Type B pancreatic cell (in vitro differentiated cells): ENCODE measurements at regions not wholly inside any gene's neighbourhood (a gene's known extent, or its start where the extent isn't known, plus 50 kb on each side); places are given as distances from the start of the nearest gene placed in this dataset.

Source experiments
- DNase-seq: peaks from one replicate; pipeline ENCODE4 v3.0.0; 2021; ENCODE audit warnings: mixed read lengths; ENCODE audit not compliant: unreplicated experiment; ENCODE audit errors: extremely low spot score
- H3K27ac Mint-ChIP-seq: 2 replicates; pipeline ENCODE4 v1.8.0; 2021; ENCODE audit warnings: mild to moderate bottlenecking, mixed read lengths
- H3K27me3 Mint-ChIP-seq: 2 replicates; pipeline ENCODE4 v1.8.0; 2021; ENCODE audit warnings: mixed read lengths
- H3K36me3 Mint-ChIP-seq: 2 replicates; pipeline ENCODE4 v1.8.0; 2021; ENCODE audit warnings: mixed read lengths
- H3K4me1 Mint-ChIP-seq: one replicate; pipeline ENCODE4 v1.8.0; 2021; ENCODE audit warnings: mixed read lengths; ENCODE audit not compliant: unreplicated experiment
- H3K4me3 Mint-ChIP-seq: 2 replicates; pipeline ENCODE4 v1.8.0; 2021; ENCODE audit warnings: mild to moderate bottlenecking, mixed read lengths
- H3K9me3 Mint-ChIP-seq: 2 replicates; pipeline ENCODE4 v1.8.0; 2021; ENCODE audit warnings: mixed read lengths
- TF ChIP-seq, protein P1 (sequence below): fragments of 200-600 bp; sonication (generic); conservative IDR thresholded peaks from 2 replicates; pipeline ENCODE4 v1.5.0; 2021; ENCODE audit warnings: antibody characterized with exemption, mild to moderate bottlenecking

DNA sequence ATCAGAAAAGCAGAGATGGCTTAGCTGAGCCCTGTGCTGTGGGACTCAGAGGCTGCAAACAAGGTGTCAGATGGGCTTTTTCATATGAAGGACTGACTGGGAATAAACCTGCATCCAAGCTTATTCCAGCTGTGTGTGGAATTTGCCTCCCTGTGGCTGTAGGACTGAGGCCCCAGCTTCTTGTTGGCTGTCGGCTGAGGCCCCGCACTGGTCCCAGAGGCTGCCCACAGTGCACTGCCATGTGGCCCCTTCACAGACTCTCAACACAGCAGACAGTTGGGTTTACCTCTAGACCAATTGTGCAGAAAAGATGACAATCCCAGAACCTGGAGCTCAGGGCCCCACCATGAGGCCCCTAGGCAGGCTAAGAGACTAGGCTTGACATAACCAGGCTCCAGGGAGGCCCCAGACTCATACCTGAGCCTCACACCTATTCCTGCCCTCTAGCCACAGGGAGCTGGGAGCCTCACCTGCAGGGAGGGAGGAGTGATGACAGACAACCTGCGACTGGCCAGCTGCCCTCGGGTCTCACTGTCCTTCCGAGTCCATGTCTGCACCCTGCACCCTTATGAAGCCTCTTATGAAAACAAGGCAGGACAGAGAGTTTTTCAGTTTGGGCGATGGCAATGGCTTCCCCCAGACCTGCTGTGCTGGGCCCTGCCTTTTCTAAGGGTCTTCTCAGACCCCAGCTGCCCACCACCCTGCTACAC is 615.5 kb downstream of the NPHP4 start:
- TF ChIP-seq, protein P1, sequence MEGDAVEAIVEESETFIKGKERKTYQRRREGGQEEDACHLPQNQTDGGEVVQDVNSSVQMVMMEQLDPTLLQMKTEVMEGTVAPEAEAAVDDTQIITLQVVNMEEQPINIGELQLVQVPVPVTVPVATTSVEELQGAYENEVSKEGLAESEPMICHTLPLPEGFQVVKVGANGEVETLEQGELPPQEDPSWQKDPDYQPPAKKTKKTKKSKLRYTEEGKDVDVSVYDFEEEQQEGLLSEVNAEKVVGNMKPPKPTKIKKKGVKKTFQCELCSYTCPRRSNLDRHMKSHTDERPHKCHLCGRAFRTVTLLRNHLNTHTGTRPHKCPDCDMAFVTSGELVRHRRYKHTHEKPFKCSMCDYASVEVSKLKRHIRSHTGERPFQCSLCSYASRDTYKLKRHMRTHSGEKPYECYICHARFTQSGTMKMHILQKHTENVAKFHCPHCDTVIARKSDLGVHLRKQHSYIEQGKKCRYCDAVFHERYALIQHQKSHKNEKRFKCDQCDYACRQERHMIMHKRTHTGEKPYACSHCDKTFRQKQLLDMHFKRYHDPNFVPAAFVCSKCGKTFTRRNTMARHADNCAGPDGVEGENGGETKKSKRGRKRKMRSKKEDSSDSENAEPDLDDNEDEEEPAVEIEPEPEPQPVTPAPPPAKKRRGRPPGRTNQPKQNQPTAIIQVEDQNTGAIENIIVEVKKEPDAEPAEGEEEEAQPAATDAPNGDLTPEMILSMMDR = no peak
- no peak for DNase-seq
- H3K4me3 Mint-ChIP-seq = no peak overlapping the region
- H3K27ac Mint-ChIP-seq = no peak overlapping the region
- no peaks in the 10 kb centered on the region for H3K27me3 Mint-ChIP-seq
- H3K4me1 Mint-ChIP-seq = peaks cover 4% of the 10 kb centered on the region
- H3K9me3 Mint-ChIP-seq = peaks cover 4% of the 10 kb centered on the region
- no peaks in the 10 kb centered on the region for H3K36me3 Mint-ChIP-seq

DNA sequence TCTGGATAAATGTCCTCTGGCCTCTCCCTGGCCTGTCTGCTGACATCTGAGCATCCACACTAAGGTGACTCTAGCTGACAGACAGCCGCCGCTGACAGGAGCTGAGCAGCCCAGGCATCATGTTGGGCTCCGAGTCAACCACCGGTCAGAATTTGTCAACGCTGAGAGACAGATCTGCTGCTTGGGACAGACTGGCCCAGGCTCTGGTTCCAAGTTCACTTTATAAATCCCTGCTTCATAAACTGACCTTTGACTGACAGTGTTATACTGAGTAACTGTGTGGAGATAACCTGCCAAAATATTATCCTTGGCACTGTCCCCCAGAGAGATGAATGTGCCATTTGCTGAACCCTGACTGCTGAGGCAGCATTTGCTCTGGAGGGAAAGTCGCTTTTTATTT is 616.7 kb downstream of the NPHP4 start:
- TF ChIP-seq, protein P1 = no peak
- DNase-seq = no peak
- Mint-ChIP-seq H3K27me3 (no peaks in the 10 kb centered on the region), H3K36me3 (no peaks in the 10 kb centered on the region), H3K9me3 (peaks cover 4% of the 10 kb centered on the region), H3K27ac (no peak overlapping the region), H3K4me3 (no peak overlapping the region), H3K4me1 (peaks cover 9% of the 10 kb centered on the region)

DNA sequence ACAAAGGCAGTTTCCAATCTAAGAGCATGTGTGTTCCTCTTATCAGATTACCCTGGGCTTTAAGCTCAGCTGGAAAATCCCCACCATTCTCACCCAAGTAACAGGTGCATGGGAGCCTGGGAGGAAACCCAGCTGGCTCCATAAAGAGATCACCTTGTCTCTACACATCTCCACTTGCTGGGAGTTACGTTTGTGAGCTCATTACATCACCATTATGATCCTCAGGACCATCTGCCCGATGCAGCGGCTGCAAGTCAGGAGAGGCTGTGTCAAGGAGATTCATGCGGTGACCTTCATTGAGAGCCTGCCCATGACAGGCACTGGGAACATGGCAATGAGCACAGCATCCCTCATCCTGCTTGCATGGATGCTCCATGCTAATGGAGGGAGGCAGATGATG is 618.0 kb downstream of the NPHP4 start:
- Mint-ChIP-seq H3K4me3 (no peak overlapping the region), H3K27me3 (no peaks in the 10 kb centered on the region), H3K4me1 (peaks cover 9% of the 10 kb centered on the region), H3K9me3 (peaks cover 4% of the 10 kb centered on the region), H3K36me3 (no peaks in the 10 kb centered on the region), H3K27ac (no peak overlapping the region)
- TF ChIP-seq, protein P1 = no peak
- no peak for DNase-seq

DNA sequence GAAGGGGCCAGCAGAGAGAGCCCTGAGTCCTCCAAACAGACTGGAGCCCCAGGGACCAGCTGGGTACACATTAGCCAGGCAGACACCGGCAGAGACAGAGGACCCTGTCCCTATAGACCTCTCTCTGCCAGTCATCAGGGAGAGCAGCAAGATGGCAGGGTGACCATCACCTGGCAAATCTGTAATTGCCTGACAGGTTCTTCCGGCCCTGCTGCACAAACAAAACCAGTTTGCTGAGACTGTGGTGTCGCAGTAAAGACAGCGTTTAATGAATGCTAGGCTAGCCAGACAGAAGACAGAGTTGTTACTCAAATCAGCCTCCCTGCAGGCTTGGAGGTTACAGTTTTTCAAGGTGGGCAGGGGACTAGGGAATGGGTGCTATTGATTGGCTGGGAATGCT is 618.9 kb downstream of the NPHP4 start:
- Mint-ChIP-seq H3K9me3 (peaks cover 4% of the 10 kb centered on the region), H3K27me3 (no peaks in the 10 kb centered on the region), H3K36me3 (no peaks in the 10 kb centered on the region), H3K4me3 (no peak overlapping the region), H3K4me1 (peaks cover 9% of the 10 kb centered on the region), H3K27ac (no peak overlapping the region)
- no peak for DNase-seq
- TF ChIP-seq, protein P1 = no peak

DNA sequence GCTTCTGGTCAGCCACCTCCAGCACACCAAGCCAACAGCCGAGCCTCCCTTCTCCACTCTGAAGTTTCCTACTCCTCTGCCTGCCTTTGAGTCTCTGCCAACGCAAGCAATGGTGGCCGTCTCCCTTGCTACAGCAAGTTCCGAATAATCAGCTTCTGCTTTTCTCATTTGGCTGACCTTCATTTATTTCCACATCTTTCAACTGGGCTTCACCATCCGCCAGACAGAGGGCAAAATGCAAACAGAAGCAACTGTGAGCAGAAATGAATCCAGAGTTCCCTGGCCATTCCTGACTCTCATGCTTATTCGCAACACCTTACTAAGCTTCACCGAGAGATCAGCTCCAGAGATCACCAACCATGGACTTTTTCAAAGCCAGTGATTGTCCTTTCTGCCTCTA is 621.0 kb downstream of the NPHP4 start:
- Mint-ChIP-seq H3K36me3 (no peaks in the 10 kb centered on the region), H3K27me3 (no peaks in the 10 kb centered on the region), H3K27ac (no peak overlapping the region), H3K9me3 (peaks cover 4% of the 10 kb centered on the region), H3K4me3 (no peak overlapping the region), H3K4me1 (peaks cover 13% of the 10 kb centered on the region)
- TF ChIP-seq, protein P1 = no peak
- no peak for DNase-seq
